GM12892 (cell line): ENCODE measurements at regions not wholly inside any gene's neighbourhood (a gene's known extent, or its start where the extent isn't known, plus 50 kb on each side); places are given as distances from the start of the nearest gene placed in this dataset.

Experiments used
- DNase-seq: peaks from one replicate; pipeline ENCODE4 v3.0.0; 2011; ENCODE audit not compliant: insufficient read length
- FAIRE-seq: peaks from 2 replicates; lab custom pipeline; 2011; peaks lifted over from hg19 to GRCh38; lab: Jason Lieb, UNC
- POLR2A ChIP-seq: IDR thresholded peaks from 2 replicates; pipeline ENCODE4 v1.6.1; 2011; ENCODE audit warnings: low read depth, low read length, control low read depth
- POLR2AphosphoS5 ChIP-seq: IDR thresholded peaks from 2 replicates; pipeline ENCODE4 v1.6.1; 2011; ENCODE audit warnings: low read depth, low read length, control low read depth
- TAF1 ChIP-seq: IDR thresholded peaks from 2 replicates; pipeline ENCODE4 v1.6.1; 2011; ENCODE audit warnings: low read depth, mild to moderate bottlenecking, control low read depth, low read length, borderline replicate concordance

- DNase-seq: no peak
- no peak for FAIRE-seq
- TF ChIP-seq TAF1: no peak
- TF ChIP-seq POLR2A: no peak
- TF ChIP-seq POLR2AphosphoS5: no peak
Measured at GRCh38 chr5:104189909-104190308, 627.3 kb upstream of the NUDT12 start.

- FAIRE-seq: no peak
- TF ChIP-seq POLR2AphosphoS5 (no peak), POLR2A (no peak), TAF1 (no peak)
- no peak for DNase-seq
Measured at GRCh38 chr5:104189031-104189430, 626.4 kb upstream of the NUDT12 start.

GRCh38 chr5:104187656-104188055 is 625.1 kb upstream of the NUDT12 start:
- FAIRE-seq: no peak

GRCh38 chr5:104186510-104186909 is 623.9 kb upstream of the NUDT12 start:
- FAIRE-seq: no peak
- no peak for DNase-seq
- TF ChIP-seq TAF1 (no peak), POLR2A (no peak), POLR2AphosphoS5 (no peak)

More at GRCh38 chr5:104187656-104188055, 625.1 kb upstream of the NUDT12 start:
- TF ChIP-seq TAF1: no peak
- TF ChIP-seq POLR2AphosphoS5: no peak
- no peak for TF ChIP-seq POLR2A
- no peak for DNase-seq

- DNase-seq: no peak
- no peak for TF ChIP-seq POLR2AphosphoS5
- no peak for TF ChIP-seq POLR2A
- TF ChIP-seq TAF1: no peak
- no peak for FAIRE-seq
Measured at GRCh38 chr5:104186100-104186499, 623.5 kb upstream of the NUDT12 start.

GRCh38 chr5:104184264-104184663 is 621.7 kb upstream of the NUDT12 start:
- TF ChIP-seq TAF1 (no peak), POLR2A (no peak), POLR2AphosphoS5 (no peak)
- FAIRE-seq: no peak
- DNase-seq: no peak

DNA sequence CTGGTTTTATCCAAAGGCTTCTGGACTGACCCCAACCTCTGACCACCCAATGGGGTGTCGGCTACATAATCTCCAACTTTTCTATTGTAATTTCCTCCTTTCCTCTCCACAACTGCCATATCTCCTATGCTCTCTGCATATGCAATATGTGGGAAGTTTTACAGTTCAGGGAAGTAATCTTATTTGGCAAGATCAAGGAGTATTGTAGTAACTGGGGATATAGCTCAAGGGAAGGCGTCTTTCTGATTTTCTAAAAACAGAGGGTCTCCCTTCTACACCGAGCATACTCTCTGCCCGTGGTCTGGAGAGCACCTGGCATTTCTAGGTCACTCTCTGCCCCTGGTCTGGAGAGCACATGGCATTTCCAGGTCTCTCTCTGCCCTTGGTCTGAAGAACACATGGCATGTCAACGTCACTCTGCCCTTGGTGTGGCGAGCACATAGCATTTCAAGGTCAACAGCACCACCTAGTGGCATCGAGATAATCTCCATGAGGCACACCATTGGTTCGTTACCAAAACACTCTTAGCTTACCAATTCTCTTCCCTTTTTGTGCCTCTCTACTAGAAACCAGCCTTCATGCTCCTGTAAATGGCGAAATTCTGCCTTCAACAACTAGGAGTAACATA is 616.4 kb upstream of the NUDT12 start:
- DNase-seq: no peak
- peak; percentile 90 for FAIRE-seq
- TF ChIP-seq POLR2A: no peak
- TF ChIP-seq TAF1: no peak
- TF ChIP-seq POLR2AphosphoS5: no peak

GRCh38 chr5:104178066-104178465 is 615.5 kb upstream of the NUDT12 start:
- DNase-seq: no peak
- FAIRE-seq: no peak
- TF ChIP-seq POLR2A (no peak), TAF1 (no peak)

DNA sequence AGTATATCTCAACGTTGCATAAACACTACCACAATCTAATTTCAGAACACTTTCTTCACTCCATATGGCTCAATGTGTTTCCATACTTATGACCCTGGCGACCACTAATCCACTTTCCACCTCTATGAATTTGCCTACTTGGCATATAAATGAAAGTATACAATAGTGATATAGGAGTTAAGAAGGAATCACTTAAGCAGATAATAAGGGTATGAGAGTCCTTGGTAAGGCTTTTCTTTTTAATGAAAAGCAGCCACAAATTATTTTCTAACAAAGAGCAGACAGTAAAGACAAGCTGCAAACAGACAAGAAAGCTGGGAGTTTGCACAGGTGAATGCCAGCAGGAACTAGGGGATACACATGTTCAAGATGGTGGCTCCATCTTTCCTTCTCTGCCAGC is 615.1 kb upstream of the NUDT12 start:
- no peak for TF ChIP-seq TAF1
- TF ChIP-seq POLR2A: no peak
- no peak for TF ChIP-seq POLR2AphosphoS5
- no peak for DNase-seq
- no peak for FAIRE-seq

DNA sequence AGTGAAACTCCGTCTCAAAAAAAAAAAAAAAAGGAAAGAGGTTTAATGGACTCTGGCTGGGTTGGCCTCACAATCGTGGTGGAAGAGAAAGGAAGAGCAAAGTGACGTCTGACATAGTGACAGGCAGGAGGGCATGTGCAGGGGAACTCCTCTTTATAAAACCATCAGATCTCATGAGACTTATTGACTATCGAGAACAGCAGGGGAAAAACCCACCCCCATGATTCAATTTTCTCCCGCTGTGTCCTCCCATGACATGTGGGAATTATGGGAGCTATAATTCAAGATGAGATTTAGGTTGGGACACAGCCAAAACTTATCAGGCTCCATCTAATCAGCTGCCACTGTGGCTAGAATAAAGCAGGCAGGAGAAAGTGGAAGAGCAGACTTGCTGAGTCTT is 610.4 kb upstream of the NUDT12 start:
- no peak for DNase-seq
- no peak for FAIRE-seq
- TF ChIP-seq POLR2A: no peak
- no peak for TF ChIP-seq POLR2AphosphoS5

DNA sequence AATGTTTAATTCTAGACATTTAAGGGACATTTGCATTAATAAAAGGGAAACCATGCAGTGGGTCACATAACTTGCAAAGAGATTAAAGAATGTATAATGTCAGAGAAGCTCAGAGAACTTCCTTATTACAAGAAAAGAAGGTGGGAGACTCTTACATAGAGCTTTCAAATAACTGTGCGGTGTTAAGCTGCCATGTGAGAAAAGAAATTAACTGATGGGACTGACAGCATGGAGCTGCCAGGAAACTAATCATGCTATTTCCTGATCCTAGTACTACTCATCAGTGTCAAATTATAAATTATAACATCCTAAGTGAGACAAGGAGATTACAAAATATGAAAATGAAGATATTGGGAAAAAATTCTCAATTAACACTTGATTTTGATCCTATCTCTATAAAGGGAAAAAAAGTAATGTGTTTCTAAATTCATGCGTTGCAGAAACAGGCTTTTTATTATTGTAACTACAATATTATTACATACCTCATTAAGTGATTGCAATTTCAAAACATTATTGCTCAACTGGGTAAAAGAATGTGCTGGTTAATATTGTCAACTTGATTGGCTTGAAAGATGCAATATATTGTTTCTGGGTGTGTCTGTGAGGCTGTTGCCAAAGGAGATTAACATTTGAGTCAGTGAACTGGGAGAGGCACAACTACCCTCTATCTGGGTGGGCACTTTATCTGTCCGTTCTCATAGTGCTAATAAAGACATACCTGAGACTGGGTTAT is 609.5 kb upstream of the NUDT12 start:
- DNase-seq (no peak), FAIRE-seq (no peak)
- TF ChIP-seq POLR2A: no peak
- TF ChIP-seq POLR2AphosphoS5: no peak
- TF ChIP-seq TAF1: no peak

- no peak for DNase-seq
- no peak for FAIRE-seq
- TF ChIP-seq POLR2AphosphoS5 (no peak), TAF1 (no peak)
Measured at GRCh38 chr5:104170926-104171325, 608.3 kb upstream of the NUDT12 start.

DNA sequence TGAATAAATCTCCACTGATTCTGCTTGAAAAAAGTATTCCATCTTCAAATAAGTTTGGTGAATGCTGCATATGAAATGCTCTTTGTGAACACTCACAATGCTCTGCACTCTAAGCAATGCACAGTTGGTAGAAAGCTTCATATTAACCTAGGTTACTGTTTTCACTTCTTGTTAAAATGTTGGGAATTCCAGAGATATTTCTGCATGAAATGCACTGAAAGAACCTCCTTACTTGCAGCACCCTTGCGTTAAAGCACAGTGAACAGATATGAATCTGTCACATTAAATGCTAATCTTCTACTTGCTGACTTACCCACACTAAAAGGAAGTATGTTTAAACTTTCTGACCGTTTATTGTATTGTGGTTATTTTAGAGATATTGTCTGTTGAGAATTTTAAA is 584.1 kb upstream of the NUDT12 start:
- TF ChIP-seq POLR2A (no peak), TAF1 (no peak), POLR2AphosphoS5 (no peak)
- DNase-seq (no peak), FAIRE-seq (no peak)
